PC-9 (cell line): ENCODE measurements at regions not wholly inside any gene's neighbourhood (a gene's known extent, or its start where the extent isn't known, plus 50 kb on each side); places are given as distances from the start of the nearest gene placed in this dataset.

Source experiments
- CTCF ChIP-seq: fragments of 200-600 bp; sonication (generic); conservative IDR thresholded peaks from 2 replicates; pipeline ENCODE4 v1.6.1; 2017; ENCODE audit warnings: mixed run types, antibody characterized with exemption, mild to moderate bottlenecking, moderate library complexity
- EZH2 ChIP-seq: fragments of 200-600 bp; sonication (generic); IDR thresholded peaks from 2 replicates; pipeline ENCODE4 v1.8.0; 2017; ENCODE audit warnings: antibody characterized with exemption, low read depth

GRCh38 chr1:29969576-29969975, 733.3 kb downstream of the PTPRU start:
- TF ChIP-seq CTCF: no peak
- no peak for TF ChIP-seq EZH2
